Activated CD8-positive, alpha-beta memory T cell treated with anti-CD3 and anti-CD28 coated beads for 36 hours (primary cell): ENCODE measurements at regions not wholly inside any gene's neighbourhood (a gene's known extent, or its start where the extent isn't known, plus 50 kb on each side); places are given as distances from the start of the nearest gene placed in this dataset.
"Not testable (repeated sequence)": the region's sequence is repeated elsewhere in the genome, so short reads cannot be mapped to it uniquely, and the experiment has no call there.

Source experiments
- CTCF ChIA-PET: fragments of 350-600 bp; sonication (Branson Sonifier 250); formaldehyde crosslinking; loops from one replicate; lab custom pipeline; 2021; ENCODE audit warnings: antibody characterized with exemption; lab: Charles Lee
- POLR2A ChIA-PET: fragments of 350-600 bp; sonication (Branson Sonifier 250); formaldehyde crosslinking; loops from one replicate; lab custom pipeline; 2021; ENCODE audit warnings: antibody characterized with exemption; lab: Charles Lee

- CTCF ChIA-PET: no interaction called here
- POLR2A ChIA-PET: no interaction called here
These were observed 114.0 kb downstream of the CYP26B1 start for GRCh38 chr2:72033636-72034035.

DNA sequence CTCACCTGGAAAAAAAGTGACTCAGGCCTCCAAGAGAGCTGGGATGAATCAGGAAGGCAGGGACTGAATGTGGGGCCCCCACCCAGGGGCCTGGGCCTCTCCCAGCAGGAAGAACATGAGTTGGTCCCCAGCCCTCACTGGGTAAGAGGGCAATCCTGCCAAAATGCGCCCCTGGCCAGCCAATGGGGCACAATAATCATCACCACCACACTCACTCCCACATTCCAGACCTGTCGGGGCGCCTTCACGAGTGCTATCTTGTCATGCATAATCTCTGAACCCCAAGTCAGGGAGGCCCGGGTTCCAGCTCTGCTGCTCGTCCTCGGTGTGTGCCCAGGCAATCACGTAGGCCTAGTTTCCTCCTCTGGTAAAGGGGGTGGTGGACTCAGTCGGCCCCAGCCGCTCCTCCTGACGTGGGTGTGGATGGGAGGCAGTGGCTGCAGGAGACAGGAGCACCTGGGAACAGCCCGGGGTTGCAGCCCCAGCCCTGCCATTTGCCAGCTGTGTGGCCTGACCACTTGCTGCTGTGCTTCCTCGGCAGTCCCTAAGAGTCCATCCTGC lies 115.1 kb downstream of the CYP26B1 start:
- CTCF ChIA-PET: no interaction called here

GRCh38 chr2:72031346-72032110 lies 116.1 kb downstream of the CYP26B1 start:
- POLR2A ChIA-PET: no interaction called here
- CTCF ChIA-PET: no interaction called here

More for the DNA sequence above, 115.1 kb downstream of the CYP26B1 start:
- POLR2A ChIA-PET: no interaction called here

DNA sequence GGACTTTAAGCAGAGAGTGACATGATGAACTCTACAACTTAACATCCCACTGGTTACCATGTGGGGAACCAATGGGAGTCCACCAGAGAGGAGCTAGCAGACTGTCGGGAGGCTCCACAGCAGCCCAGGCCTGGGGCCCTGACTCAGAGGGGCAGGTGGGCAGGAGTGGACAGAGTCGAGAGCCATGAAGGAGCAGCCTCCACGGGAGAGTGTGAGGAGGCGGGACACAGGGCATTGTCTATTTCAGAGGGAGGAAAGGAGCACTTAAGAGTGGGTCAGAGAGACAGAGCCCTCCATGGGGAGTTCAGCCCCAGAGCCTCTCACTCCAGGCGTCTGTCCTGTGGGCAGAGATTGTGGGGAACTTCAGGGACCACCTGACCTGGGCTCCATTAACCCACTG lies 118.7 kb downstream of the CYP26B1 start:
- ChIA-PET CTCF (no interaction called here), POLR2A (no interaction called here)

- ChIA-PET POLR2A (no interaction called here), CTCF (no interaction called here)
These were observed 119.2 kb downstream of the CYP26B1 start for GRCh38 chr2:72028351-72028995.

- ChIA-PET POLR2A (no interaction called here), CTCF (no interaction called here)
These were observed 120.1 kb downstream of the CYP26B1 start for GRCh38 chr2:72027426-72028161.

DNA sequence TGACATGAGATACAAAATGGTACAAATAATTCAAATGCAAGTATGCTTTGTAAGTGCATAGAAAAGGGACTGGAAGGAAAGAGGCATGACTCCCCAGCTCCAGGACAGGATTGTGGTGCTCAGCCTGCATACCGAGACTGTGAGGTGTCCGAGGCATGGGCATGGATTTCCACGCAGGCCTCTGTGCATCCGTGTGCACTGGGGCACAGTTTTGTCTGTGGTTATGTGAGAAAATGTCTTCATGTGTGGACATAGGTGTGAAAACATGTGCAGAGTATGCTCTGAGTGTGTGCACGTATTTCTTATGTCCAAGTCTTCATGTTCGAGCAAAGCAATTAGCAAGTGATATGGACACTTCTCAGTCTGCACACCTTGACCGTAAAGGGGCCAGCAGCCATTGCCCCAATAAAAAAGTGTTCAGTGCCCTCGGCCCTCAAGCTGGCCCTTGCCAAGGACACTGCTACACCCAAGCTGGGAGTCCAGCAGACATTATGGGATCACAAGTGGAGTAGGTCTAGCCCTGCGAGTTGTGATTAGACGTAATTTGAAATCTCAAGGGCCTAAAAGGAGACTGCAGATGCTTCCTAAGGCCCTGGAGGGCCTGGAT lies 120.7 kb downstream of the CYP26B1 start:
- POLR2A ChIA-PET: no interaction called here
- CTCF ChIA-PET: no interaction called here

DNA sequence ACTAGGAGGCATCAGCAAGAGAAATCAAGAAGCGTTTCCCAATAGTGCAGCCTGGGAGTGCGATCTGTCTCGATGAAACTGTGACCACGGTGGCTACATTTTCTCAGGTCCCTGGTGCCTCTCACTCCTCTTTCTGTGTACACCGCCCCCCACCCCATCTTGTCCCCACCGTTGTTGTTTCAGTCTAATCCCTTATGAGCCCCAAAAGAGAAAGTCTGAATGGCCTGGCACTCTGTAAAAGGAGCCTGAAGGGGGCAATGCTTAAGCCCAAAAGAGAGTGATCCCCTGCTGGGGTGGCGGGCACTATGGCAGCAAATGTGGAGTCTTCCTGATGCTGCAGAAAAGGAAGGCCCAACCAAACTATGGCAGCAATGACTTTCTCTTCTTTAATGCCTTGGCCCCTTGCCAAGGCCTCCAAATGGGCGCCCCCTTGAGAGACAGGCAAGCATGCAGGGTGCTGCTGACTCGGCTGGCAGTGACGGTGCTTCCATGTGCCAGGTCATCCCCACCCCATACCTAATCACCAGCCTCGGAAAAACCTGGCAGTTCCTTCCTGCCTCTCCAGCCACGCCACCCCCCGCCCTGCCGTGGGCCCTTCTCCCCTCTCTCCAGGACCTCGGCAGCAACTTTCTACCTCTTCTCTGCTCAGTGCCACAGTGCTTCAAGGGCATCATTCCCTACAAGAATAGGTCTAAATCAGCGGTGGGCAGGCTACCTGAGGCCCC lies 123.0 kb downstream of the CYP26B1 start:
- ChIA-PET CTCF (no interaction called here), POLR2A (no interaction called here)

- CTCF ChIA-PET: no interaction called here
- POLR2A ChIA-PET: no interaction called here
These were observed 123.8 kb downstream of the CYP26B1 start for GRCh38 chr2:72023678-72024390.

- POLR2A ChIA-PET, CTCF ChIA-PET: not testable (repeated sequence)
These were observed 126.3 kb downstream of the CYP26B1 start for GRCh38 chr2:72021371-72021770.

DNA sequence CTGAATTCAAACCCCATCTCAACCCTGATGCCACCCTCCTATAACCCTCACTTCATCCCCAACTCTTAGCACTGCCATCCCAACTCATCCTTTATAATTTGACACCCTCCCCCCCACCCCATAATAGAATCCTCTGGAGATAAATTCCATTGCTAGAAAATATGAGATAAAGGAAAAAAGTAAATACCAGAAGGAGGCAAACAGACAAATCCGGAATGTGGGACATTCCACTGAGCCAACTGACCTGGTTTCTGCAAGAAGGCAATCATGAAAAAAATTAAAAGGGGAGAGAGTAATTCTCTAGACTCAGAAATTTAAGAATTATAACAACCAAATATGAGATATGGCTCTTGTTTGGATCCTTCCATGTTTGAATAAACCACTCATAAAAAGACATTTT lies 132.4 kb downstream of the CYP26B1 start:
- ChIA-PET POLR2A (no interaction called here), CTCF (no interaction called here)

- ChIA-PET CTCF (no interaction called here), POLR2A (no interaction called here)
These were observed 132.8 kb downstream of the CYP26B1 start for GRCh38 chr2:72014831-72015230.

DNA sequence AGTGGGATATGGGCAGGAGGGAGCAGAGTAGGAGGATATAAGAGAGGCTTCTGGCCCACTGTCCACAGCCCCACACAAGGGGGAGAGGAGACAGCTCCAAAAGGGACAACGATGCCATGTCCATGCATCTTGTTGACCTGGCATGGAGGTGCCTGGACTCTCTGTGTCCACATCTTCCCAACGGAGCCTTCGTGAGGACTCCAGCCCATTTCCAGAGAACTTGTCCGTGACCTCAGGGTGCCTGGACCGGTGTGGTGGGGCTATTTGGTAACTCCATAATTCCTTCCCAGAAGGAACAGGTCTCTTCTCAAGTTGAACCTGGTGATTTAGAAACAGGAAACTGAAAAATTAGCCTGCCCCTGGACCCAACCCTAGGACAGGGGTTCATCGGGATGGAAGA lies 133.9 kb downstream of the CYP26B1 start:
- ChIA-PET CTCF (no interaction called here), POLR2A (no interaction called here)

DNA sequence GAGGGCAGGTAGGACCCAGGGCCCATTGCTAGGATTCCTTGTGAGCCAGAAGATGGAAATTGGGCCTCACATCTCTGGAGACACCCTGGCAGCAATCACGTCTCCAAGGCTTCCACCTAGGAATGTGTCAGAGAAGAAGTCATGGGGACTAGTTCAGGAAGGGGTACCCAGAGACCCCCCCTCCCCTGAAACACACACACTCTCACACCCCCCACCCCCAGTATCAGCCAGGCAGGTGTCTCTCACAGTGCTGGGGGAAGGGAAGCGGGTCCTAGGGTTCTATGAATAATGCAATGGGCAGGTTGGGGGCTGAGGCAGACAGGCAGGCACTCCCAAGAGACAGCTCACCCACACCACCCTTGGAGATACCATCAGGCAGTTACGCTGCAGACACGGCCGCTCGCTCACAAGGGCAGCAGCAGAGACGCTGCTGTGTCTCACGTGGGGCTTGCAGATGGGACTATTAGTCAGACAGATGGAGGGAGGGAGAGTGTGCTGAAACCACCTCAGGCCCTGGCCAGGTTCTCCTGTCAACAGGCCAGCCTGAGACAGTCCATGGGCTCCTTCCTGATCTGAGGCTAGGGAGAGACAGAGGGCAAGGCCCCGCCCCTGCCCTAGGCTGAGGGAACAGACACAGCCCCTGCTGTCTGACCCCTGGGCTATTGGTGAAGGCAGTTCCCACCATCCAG lies 134.6 kb downstream of the CYP26B1 start:
- CTCF ChIA-PET: no interaction called here
- POLR2A ChIA-PET: no interaction called here

DNA sequence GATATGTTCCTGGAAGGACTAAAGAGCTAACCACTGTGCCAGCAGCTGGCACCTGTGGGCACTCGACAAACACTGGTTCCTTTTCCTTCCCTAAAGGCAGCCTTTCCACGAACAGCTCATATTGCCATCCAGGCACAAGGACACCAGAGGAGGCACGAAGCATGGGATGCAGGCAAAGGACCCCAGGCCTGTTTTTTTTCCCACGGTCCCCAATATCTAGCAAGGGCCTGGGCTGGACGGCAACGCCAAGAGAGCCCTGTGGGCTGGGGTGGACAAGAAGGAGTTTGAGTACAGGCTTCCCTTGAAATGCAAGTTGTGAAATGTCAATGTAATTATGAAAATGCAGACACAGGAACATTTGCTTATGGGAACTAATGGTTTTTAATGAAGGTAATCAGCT lies 135.9 kb downstream of the CYP26B1 start:
- POLR2A ChIA-PET: no interaction called here
- CTCF ChIA-PET: interaction anchor here (0.5 kb wide), 1 partner anchor 136 kb away, joined by 3 read pairs; no protein-coding TSS in a partner anchor

GRCh38 chr2:72011370-72011689 lies 136.3 kb downstream of the CYP26B1 start:
- POLR2A ChIA-PET: no interaction called here
- CTCF ChIA-PET: interaction anchor here (0.5 kb wide), 1 partner anchor 135 kb away, joined by 3 read pairs; no protein-coding TSS in a partner anchor

GRCh38 chr2:72010647-72011369 lies 136.9 kb downstream of the CYP26B1 start:
- ChIA-PET CTCF (no interaction called here), POLR2A (no interaction called here)

GRCh38 chr2:72008608-72009007 lies 139.1 kb downstream of the CYP26B1 start:
- ChIA-PET CTCF (no interaction called here), POLR2A (no interaction called here)
